NCI-H526 (cell line): ENCODE measurements at regions not wholly inside any gene's neighbourhood (a gene's known extent, or its start where the extent isn't known, plus 50 kb on each side); places are given as distances from the start of the nearest gene placed in this dataset.
A peak's percentile ranks its signal among the peaks of the same experiment; 100 is the strongest.
"Not testable (repeated sequence)": the region's sequence is repeated elsewhere in the genome, so short reads cannot be mapped to it uniquely, and the experiment has no call there.

Source experiments
- DNase-seq, 2 experiments: peaks; one replicate each; lab custom pipeline; 2025; lab: John Stamatoyannopoulos, UW

- no peak for DNase-seq
Observed at GRCh38 chr6:1230689-1231605, 81.0 kb upstream of the FOXQ1 start.

GRCh38 chr6:1230281-1230680, 81.6 kb upstream of the FOXQ1 start:
- no peak for DNase-seq

GRCh38 chr6:1229808-1230207, 82.1 kb upstream of the FOXQ1 start:
- DNase-seq: no peak

GRCh38 chr6:1229301-1229700, 82.6 kb upstream of the FOXQ1 start:
- DNase-seq: no peak

DNA sequence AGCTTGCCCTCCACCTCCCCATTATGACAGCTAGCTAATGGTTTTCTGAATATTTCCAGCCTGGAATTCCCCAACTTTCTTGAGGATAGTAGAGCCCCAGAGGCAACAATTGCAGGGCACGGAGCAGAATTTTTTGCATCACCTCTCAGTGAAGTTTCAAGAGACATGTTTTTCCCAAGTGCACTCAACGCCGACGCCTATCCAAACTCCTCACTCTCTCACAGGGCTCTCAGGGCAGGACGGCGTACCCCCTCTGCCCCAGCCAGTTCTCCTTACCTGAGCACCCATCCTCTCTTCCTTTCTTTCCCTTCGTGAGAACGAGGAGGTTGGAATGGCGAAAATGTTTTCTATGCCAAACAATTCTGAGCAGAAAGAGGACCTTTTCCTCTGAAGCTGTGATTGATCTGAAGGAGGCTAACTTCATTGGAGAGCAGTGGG, 83.1 kb upstream of the FOXQ1 start:
- no peak for DNase-seq

DNA sequence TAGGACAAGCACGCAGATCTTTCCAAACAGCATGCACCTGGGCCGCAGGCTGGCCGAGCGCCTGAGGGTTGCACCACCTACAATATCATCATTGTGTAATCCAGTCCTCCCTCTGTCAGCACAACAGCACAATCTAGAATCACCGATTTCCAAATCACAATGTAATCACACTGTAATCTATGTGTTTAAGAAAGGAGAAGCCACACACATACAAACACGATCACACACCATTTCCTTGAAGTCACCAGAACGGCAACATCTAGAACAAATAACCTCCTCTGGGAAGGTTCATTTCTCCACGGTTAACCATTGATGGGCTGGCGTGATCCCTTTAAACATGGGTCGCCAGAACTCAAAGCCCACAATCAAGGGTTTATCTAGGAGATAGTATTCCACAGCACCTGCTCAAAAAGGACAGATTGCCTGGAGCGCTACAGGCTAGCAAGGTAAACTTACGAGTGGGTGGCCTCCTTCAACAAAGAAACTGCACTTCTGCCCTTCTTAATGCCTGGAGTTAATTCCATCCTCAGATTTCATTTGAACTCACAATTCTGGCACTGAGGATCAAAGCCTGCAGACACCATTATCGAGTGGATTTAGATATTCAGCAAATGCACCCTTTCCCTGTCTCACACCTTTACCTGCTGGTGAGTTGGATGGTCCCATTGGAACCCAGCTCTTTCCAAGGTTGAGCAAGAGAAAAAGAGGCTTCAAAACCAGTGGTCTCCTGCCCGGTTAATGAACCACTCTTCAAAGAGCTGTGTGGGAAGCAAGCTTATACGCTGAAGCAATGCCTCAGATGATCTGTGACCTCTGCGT, 83.8 kb upstream of the FOXQ1 start:
- DNase-seq: no peak

GRCh38 chr6:1227600-1227934, 84.3 kb upstream of the FOXQ1 start:
- DNase-seq: no peak

DNA sequence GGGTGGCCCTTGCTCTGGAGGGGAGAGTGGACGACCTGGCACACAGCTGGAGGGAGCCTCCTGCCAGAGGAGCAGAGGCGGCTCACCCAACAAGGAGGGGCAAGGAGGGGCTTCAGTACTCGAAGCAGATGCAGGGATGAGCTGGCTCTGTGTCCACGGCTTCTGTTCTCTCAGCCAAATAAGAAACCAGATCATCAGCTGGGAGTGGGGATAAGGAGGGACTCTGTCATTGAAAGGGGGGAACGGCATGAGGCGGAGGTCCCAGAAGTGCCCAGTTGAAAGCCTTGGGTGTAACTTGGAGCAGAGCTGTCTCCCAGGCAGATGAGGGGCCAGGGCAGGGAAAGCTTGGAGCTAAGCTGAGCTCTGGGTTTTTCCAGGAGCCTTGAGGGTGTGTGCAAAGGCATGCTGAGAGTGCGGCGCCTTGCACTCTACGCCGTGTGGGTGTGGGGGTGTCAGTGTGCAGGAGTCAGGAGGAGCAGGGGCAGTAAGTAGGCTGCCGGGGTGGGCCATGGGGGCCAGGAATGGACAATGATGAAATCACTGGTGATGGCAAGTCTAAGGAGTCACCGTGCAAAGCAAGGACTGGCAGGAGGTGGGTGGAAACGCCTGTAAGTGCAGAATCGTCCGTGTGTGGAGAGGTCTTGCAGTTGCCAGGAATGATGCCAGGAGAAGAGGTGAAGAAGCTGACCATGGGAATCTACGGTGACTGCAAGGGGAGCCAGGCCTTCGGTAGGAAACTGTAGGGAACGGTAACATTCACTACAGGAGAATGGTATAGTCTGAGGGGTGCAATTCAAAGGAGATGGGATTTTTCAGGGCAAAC, 85.4 kb upstream of the FOXQ1 start:
- no peak for DNase-seq

GRCh38 chr6:1224514-1224913, 87.4 kb upstream of the FOXQ1 start:
- no peak for DNase-seq

DNA sequence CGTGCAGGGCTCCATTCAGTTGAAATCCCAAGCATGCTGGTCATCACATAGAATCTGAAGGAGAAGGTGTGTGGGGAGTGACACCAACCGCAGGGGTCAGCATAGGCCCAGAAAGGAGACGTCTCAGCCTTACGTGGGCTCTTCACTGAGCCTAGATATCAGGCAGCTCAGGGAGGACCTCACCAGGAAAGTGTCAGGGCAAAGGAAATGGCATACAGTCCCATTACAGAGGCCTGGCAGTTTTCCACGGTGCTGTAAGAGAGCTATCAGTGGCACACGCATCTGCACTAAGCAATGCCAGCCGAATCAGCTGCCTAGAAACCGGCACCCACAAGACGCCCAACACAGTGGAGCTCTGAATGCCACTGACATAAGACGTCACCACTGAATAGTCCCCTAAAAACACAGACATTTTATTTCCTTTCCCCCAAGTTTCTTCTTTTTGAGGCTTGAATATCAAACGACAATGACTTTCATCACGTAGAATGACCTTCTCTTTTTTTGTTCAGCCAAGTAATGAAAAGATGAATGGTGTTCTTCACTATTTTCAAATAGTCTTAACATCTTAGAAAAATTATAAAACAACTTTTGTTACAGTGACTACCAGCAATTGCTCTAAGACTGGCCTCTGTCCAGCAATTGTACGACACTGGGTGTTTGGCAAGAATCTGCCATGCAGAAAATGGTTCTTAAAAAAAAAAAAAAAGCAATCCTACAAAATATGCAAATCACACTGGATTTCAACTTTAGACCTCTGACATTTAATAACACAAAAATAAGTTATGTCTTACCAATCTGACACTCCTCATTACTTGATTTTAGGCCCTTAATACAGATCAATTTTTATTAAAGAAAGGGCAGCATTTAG, 88.9 kb upstream of the FOXQ1 start:
- DNase-seq: no peak

GRCh38 chr6:1217396-1217795, 94.5 kb upstream of the FOXQ1 start:
- DNase-seq: peak in 1 of 2 experiments; percentile 7

- no peak for DNase-seq
Observed at GRCh38 chr6:1216488-1216974, 95.4 kb upstream of the FOXQ1 start.

GRCh38 chr6:1215884-1216487, 95.9 kb upstream of the FOXQ1 start:
- no peak for DNase-seq

GRCh38 chr6:1215023-1215422, 96.9 kb upstream of the FOXQ1 start:
- no peak for DNase-seq

DNA sequence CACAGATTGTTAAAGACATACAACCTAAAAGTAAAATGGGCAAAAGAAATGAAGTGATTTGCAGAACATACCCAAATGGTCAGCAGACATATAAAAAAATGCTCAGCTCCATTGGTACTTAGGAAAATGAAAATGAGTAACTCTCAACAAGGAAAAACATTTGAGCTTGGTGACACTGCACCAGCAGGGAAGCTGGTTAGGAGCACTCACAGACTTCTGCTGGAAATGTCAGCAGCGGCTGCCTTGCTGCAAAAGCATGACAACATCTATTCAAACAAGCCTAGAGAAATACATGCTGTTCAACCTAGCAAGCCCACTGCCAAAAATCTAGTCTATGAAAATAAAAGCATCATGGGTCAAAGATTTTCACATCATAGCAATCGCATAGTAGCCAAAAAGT, 99.0 kb upstream of the FOXQ1 start:
- DNase-seq: no peak

- DNase-seq: not testable (repeated sequence)
Observed at GRCh38 chr6:1212138-1212537, 99.8 kb upstream of the FOXQ1 start.

GRCh38 chr6:1210631-1211030, 101.3 kb upstream of the FOXQ1 start:
- not testable (repeated sequence) for DNase-seq

DNA sequence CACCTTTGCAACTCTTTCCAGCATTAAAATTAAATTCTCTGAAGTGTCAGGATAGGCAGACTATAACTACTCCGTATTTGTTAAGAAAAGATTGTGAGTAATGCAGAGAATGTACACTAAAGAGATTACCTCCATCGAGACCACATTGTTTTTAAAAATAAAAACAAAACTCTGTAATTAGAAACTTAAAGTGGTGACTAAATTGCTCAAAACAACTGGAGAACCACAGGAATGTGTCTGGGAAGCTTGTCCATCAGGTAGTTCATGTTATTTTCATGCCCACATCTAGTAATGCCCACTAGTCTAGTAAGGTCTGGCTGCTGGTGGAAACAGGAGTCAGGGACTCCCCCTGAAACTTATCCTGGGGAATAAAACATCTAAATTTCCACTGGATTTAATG, 103.0 kb upstream of the FOXQ1 start:
- DNase-seq: no peak

DNA sequence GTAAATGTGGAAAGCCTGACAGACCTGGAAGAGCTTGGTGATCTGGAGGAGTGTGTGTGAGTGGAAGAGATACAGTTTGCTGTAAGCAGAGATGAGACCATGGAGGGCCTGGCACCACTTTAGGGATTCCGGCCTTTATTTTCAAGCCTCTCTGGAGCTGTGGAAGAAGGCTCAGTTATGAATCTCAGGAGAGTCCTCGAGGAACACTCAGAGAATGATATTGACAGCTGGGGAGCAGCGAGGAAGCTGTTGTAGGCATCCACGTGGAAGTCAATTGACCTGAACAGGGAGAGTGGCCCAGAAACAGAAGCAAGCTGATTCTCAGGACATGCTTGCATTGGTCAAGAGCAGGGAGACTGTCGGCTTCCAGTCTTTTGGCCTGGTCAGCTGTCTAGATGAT, 108.4 kb upstream of the FOXQ1 start:
- no peak for DNase-seq

DNA sequence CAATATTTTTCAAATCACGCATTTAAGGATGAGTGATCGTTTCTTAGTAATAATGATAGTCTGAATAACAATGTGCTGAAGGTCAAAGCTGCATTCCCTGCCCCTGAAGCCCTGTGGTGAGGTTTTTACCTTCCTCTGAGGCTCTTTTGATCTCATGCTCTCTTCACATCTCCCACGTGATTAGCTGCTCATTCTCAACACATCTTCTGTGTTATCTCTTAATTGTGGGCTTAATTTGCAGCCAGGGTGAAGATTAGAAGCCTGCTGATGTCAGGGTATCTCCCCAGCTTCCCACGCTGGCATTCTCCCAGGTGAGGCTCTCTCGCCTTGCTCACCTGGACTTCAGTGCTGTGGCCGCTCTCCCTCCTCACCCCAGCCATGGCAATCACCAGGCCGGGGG, 109.7 kb upstream of the FOXQ1 start:
- no peak for DNase-seq
